ENCODE measurements at regions not wholly inside any gene's neighbourhood (a gene's known extent, or its start where the extent isn't known, plus 50 kb on each side); places are given as distances from the start of the nearest gene placed in this dataset.
"Not testable (repeated sequence)": the region's sequence is repeated elsewhere in the genome, so short reads cannot be mapped to it uniquely, and the experiment has no call there.

- 75 to 100% (median 84%) methylated on average over 1 of the region's 1 CpG for WGBS, 4 donors
- Histone ChIP-seq H3K4me1 (replicated peaks in 1 of 2) (no peaks in the 10 kb centered on the region), H3K9me3 (replicated peaks in 1 of 3) (no peaks in the 10 kb centered on the region), H3K27me3 (no peaks in the 10 kb centered on the region), H3K27ac (no peak overlapping the region), H3K4me3 (no peak overlapping the region), H3K36me3 (replicated peaks in 1 of 2) (no peaks in the 10 kb centered on the region)
- TF ChIP-seq, protein P1, sequence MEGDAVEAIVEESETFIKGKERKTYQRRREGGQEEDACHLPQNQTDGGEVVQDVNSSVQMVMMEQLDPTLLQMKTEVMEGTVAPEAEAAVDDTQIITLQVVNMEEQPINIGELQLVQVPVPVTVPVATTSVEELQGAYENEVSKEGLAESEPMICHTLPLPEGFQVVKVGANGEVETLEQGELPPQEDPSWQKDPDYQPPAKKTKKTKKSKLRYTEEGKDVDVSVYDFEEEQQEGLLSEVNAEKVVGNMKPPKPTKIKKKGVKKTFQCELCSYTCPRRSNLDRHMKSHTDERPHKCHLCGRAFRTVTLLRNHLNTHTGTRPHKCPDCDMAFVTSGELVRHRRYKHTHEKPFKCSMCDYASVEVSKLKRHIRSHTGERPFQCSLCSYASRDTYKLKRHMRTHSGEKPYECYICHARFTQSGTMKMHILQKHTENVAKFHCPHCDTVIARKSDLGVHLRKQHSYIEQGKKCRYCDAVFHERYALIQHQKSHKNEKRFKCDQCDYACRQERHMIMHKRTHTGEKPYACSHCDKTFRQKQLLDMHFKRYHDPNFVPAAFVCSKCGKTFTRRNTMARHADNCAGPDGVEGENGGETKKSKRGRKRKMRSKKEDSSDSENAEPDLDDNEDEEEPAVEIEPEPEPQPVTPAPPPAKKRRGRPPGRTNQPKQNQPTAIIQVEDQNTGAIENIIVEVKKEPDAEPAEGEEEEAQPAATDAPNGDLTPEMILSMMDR (IDR thresholded peaks at IDR 0.05) = no peak
- no peak for TF ChIP-seq POLR2A (IDR thresholded peaks at IDR 0.05)
- intact Hi-C loops (cut with DNase I) = no loop called here
- no peak for DNase-seq
These were observed 163.5 kb upstream of the UGT8 start for GRCh38 chr4:114435116-114435515.

DNA sequence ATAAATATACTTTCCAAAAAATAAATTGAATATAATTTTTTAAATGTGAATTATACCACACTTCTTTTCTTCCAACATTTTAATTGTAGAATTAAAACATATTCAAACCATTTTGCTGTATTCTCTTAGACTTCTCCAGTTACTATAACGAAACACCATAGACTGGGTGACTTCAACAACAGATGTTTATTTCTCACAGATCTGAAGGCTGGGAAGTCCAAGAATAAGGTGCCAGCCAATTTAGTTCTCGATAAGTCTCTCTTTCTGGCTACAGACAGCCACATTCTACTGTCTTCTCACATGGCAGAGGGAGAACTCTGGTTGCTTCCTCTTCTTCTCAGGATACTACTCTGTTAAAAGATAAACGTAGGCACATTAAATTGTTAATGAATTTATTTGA is 155.8 kb upstream of the UGT8 start:
- Histone ChIP-seq H3K27ac (no peak overlapping the region), H3K4me1 (replicated peaks in 1 of 2) (no peaks in the 10 kb centered on the region), H3K4me3 (no peak overlapping the region), H3K36me3 (replicated peaks in 1 of 2) (no peaks in the 10 kb centered on the region), H3K27me3 (no peaks in the 10 kb centered on the region), H3K9me3 (replicated peaks in 1 of 3) (no peaks in the 10 kb centered on the region)
- no peak for DNase-seq
- TF ChIP-seq, protein P1 (IDR thresholded peaks at IDR 0.05) = no peak
- TF ChIP-seq POLR2A (IDR thresholded peaks at IDR 0.05) = no peak
- WGBS, 4 donors = 52 to 77% (median 67%) methylated on average over 3 of the region's 3 CpGs
- intact Hi-C loops (cut with DNase I) = no loop called here

DNA sequence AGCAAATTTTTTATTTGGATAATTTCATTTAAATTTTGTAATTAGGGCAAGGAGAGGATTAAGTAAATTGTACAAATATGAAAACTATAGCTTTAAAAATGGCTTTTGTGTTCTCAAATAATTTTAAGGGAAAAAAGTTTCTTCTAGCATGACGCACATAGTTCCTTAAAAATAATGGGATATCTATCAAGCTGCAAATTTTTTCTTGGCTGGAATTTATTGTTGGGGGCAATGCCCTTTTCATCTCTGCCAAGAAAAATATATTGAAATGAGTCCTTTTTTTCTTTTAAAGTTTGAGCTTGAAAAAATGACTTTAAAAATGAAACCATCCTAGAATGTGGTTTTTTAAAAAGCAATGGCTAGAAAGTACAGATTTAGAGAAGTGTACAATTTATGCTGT is 154.4 kb upstream of the UGT8 start:
- no peak for DNase-seq
- no peak overlapping the region for H3K27ac ChIP-seq
- intact Hi-C loops (cut with DNase I) = no loop called here
- WGBS, 4 donors = 29 to 51% (median 39%) methylated on average over 1 of the region's 1 CpG
- H3K4me3 ChIP-seq = no peak overlapping the region
- no peaks in the 10 kb centered on the region for H3K27me3 ChIP-seq
- no peaks in the 10 kb centered on the region for H3K36me3 ChIP-seq (replicated peaks in 1 of 2)
- TF ChIP-seq POLR2A (IDR thresholded peaks at IDR 0.05) = no peak
- TF ChIP-seq, protein P1 (IDR thresholded peaks at IDR 0.05) = no peak
- no peaks in the 10 kb centered on the region for H3K9me3 ChIP-seq (replicated peaks in 1 of 3)
- no peaks in the 10 kb centered on the region for H3K4me1 ChIP-seq (replicated peaks in 1 of 2)

- intact Hi-C loops (cut with DNase I); DNase-seq; H3K4me1 ChIP-seq (replicated peaks in 1 of 2): not testable (repeated sequence)
These were observed 150.6 kb upstream of the UGT8 start for GRCh38 chr4:114447963-114448516.

DNA sequence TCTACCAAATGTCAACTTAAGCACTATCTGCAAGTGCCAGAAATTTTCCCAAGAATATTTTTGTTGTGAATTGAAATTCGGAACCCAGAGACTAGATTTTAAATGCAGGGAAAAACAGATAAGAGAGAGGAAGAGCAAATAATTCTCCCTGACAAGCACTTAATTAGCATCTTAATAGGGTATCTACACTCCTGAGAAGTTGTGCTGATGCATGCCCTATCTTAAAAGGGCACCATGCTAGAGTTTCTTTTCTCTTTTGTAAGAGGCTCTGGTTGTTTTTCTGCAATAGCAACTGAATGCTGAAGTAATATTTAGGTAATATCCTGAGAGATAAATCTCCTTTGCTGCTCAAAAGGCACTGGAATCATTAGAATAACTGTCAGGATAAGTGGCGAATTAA is 139.9 kb upstream of the UGT8 start:
- Histone ChIP-seq H3K27me3 (no peaks in the 10 kb centered on the region), H3K9me3 (replicated peaks in 1 of 3) (no peaks in the 10 kb centered on the region), H3K36me3 (replicated peaks in 1 of 2) (no peaks in the 10 kb centered on the region), H3K27ac (no peak overlapping the region), H3K4me3 (no peak overlapping the region), H3K4me1 (replicated peaks in 1 of 2) (no peaks in the 10 kb centered on the region)
- WGBS, 4 donors = 49 to 61% (median 53%) methylated on average over 2 of the region's 2 CpGs
- TF ChIP-seq, protein P1 (IDR thresholded peaks at IDR 0.05) = no peak
- TF ChIP-seq POLR2A (IDR thresholded peaks at IDR 0.05) = no peak
- intact Hi-C loops (cut with DNase I) = no loop called here
- no peak for DNase-seq

More at GRCh38 chr4:114447963-114448516, 150.6 kb upstream of the UGT8 start:
- H3K9me3 ChIP-seq (replicated peaks in 1 of 3); H3K36me3 ChIP-seq (replicated peaks in 1 of 2); H3K4me3 ChIP-seq; H3K27me3 ChIP-seq; H3K27ac ChIP-seq: not testable (repeated sequence)

Data from adrenal gland (tissue), 9 donors.